GM21576 (cell line): ENCODE measurements at regions not wholly inside any gene's neighbourhood (a gene's known extent, or its start where the extent isn't known, plus 50 kb on each side); places are given as distances from the start of the nearest gene placed in this dataset.

ENCODE experiments used
- ATAC-seq: cut with Tn5 transposase; IDR thresholded peaks from one replicate; pipeline ENCODE4 v1.9.1; 2021; ENCODE audit warnings: mild to moderate bottlenecking, moderate library complexity; ENCODE audit not compliant: unreplicated experiment

- ATAC-seq, result no peak
Observed at GRCh38 chr13:80469105-80469852, 128.4 kb upstream of the SPRY2 start.

GRCh38 chr13:80465321-80465720 lies 124.4 kb upstream of the SPRY2 start:
- no peak for ATAC-seq

- no peak for ATAC-seq
Observed at GRCh38 chr13:80463673-80464352, 122.9 kb upstream of the SPRY2 start.

- no peak for ATAC-seq
Observed at GRCh38 chr13:80462567-80462966, 121.6 kb upstream of the SPRY2 start.

- ATAC-seq, result no peak
Observed at GRCh38 chr13:80462037-80462436, 121.1 kb upstream of the SPRY2 start.

GRCh38 chr13:80458543-80458942 lies 117.6 kb upstream of the SPRY2 start:
- no peak for ATAC-seq

DNA sequence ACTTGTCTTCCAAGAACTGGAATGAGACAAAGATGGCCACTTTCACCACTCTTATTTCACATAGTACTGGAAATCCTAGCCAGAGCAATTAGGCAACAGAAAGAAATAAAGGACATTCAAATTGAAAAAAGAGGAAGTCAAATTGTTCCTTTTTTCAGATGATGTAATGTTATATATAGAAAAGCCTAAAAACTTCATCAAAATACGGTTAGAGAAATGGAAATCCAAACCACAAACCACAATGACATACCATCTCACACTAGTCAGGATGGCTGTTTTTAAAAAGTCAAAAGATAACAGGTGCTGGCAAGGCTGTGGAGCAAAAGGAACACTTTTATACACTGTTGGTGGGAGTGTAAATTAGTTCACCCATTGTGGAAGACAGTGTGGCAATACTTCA lies 113.3 kb upstream of the SPRY2 start:
- ATAC-seq, result peak; percentile 85

DNA sequence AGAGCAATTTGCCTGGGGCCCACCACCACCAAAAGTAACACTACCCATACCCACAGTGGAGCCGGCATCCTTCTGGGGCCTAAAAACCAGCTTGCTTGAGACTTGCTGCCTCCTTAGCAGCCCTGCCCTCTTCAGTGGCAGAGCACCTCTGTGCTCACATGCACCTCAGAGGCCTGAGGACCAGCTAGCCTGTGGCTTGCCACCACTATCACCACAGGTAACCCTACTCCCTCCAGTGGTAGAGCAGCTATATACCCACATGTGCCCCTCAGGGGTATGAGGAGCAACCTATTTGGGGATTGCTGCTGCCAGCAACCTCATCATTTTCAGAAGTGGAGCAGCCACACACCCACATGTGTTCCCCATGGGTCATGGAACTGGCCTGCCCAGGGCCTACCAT lies 111.4 kb upstream of the SPRY2 start:
- ATAC-seq, result no peak

GRCh38 chr13:80451641-80452040 lies 110.7 kb upstream of the SPRY2 start:
- ATAC-seq, result no peak

GRCh38 chr13:80450386-80450785 lies 109.5 kb upstream of the SPRY2 start:
- ATAC-seq, result no peak

DNA sequence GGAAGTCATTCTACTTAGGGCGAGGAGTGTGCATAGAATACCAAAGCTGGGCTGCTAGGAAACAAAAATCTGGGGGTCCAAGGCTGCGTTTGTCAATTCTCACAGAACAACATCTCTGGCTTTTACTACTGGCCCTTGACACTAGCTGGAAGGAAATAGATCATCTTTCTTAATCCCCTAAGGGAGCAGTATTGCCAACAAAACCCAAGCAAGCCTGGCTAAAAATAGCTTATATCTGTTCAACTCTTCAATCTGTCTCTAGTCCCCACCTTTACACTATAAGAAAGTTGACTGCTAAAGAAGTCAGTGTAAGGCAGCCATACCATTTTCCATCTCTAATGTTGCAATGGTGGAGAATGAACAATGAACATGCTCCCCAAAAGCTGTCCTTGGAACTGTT lies 107.8 kb upstream of the SPRY2 start:
- ATAC-seq, result no peak

- ATAC-seq, result no peak
Observed at GRCh38 chr13:80447747-80448146, 106.8 kb upstream of the SPRY2 start.

- no peak for ATAC-seq
Observed at GRCh38 chr13:80444240-80445015, 103.5 kb upstream of the SPRY2 start.

DNA sequence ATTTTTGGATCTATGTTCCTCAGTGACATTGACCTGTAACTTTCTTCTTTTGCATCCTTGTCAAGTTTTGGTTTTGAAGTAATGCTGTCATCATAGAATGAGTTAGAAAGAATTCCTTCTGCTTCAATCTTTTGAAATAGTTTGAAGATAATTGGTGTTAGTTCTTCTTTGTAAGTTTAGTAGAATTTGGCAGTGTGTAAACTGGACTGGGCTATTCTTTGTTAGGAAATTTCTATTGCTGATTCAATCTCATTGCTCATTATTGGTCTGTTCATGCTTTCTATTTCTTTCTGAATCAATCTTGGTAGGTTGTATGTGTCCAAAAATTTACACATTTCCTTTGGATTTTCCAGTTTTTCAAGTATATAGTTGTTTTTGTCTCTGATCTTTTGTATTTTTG lies 101.7 kb upstream of the SPRY2 start:
- ATAC-seq, result no peak

- ATAC-seq, result peak; percentile 61
Observed at GRCh38 chr13:80441968-80442367, 101.0 kb upstream of the SPRY2 start.

DNA sequence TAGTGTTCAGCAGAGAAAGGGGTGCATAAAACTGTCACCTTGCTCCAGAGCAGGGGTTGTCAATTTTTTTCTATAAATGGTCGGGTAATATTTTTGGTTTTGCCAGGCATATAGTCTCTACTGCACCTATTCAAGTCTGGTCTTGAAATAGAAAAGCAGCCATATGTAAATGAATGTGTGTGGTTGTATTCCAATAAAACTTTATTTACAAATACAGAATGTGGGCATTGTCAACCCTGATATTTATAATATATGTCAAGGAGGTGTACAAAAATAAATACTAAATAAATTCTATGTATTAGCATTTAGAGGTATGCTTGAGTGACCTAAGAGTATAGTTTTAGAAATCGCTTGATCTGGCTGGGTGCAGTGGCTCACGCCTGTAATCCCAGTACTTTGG lies 97.6 kb upstream of the SPRY2 start:
- ATAC-seq, result no peak

- ATAC-seq, result no peak
Observed at GRCh38 chr13:80437231-80437630, 96.3 kb upstream of the SPRY2 start.

DNA sequence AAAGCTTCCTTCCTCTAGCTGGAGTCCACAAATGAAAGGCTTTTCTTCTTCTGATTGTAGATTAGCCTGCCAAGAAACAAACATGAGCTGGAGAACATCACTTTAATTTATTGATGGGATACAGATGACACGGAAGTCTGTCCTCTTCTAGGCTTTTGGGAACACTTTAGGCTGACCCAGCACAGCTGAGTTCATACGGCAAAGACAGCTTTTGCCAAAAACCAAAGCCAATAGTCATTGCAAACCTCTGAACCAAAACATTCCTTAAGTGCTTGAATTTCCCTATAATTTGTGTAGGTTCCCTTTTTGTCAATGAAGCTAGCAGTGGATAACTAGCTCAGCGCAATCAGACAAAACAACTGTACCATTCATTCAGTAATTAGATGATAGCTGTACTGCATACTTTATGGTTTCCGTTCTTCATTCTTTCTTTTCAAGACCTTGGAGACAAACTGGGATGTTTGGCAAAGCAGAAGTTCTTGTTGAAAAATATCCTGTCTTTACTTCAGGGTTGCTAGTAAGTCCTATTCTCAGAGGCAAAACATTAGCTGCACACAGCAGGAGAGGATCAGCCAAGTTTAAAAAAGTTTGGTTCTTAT lies 95.7 kb upstream of the SPRY2 start:
- ATAC-seq, result no peak

DNA sequence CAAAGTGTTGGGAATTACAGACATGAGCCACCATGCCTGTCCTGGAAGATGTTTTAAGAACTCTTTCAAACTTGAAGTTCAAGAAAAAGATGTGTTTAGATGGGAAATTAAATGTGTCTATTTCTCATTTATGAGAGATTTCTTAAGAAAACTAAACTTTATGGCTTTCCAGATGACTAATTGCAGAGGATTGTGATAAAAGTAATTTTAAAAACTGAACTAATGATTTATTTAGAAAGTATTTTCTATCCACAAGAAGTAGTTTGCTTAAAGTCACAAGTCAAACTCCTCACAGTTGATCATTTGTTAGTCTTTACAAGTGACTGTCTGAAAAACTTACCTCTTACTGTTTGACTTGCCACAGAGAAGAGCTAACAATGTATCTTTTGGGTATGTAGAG lies 89.6 kb upstream of the SPRY2 start:
- no peak for ATAC-seq

DNA sequence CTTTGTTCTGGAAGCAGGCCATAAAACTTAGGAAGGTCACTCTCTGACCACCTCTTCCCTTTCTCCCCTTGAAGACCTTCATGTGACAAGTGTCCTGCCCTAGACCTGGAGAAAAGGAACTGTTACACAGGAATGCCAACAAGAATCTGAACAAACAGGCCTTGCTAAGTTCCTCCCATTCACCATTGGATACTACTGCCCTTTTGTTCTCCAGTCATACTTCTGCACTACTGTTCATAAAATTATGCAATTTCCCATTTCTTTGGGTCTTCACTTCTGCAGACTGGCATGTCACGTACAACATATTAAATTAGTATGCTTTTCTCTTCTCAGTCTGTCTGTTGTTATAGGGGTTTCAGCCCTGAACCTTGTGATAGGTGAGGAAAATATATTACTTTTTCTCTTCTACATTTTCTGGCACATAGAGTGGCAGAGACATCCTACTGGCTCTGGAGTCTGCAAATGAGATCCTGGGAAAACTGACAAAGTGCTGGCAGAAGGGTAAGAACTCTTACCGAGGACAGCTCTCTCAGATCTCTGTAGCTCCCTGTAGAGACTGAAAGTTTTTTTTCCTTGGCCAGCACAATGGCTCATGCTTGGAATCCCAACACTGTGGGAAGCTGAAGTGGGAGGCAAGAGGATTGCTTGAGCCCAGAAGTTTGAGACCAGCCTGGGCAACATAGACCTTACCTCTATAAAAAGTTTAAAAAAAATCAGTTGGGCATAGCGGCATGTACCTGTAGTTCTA lies 87.6 kb upstream of the SPRY2 start:
- ATAC-seq, result no peak

DNA sequence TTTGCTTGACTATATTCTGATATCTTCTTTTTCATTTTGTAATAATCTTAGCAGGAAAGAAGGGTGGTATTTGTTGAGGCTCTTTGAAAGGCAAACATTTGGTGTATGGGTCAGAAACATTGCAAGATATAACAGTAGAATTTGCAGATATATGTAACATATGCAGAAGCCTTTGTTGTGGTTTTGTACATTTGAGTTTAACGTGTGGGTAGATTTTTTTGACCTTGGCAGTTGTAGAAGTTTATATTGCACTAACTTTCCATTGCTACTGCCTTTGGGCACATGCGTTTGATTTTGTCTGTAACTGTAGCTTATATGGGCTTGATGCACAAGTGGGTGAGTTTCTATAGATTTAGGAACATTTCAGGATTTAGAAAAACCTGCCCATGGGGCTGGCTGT lies 78.5 kb upstream of the SPRY2 start:
- no peak for ATAC-seq
